Posterior vena cava (tissue), 2 donors: ENCODE measurements at regions not wholly inside any gene's neighbourhood (a gene's known extent, or its start where the extent isn't known, plus 50 kb on each side); places are given as distances from the start of the nearest gene placed in this dataset.
"Not testable (repeated sequence)": the region's sequence is repeated elsewhere in the genome, so short reads cannot be mapped to it uniquely, and the experiment has no call there.

Source experiments
- DNase-seq: peaks from one replicate; pipeline ENCODE4 v3.0.0-alpha.2; 2020; ENCODE audit warnings: low spot score
- intact Hi-C, 2 donors: fragments of 100-400 bp; cut with DNase I; formaldehyde crosslinking; loops; one replicate each; pipeline versions ENCODE4 v1.14.1 to v1.14.2; 2022 to 2023
- donor health status: DM: yes; HTN: yes; CAD: no.
- donor health status: DM: yes; HTN: yes; CAD: no.

GRCh38 chr2:138872116-138872515 lies 91.9 kb upstream of the NXPH2 start:
- intact Hi-C loops, DNase-seq: not testable (repeated sequence)

GRCh38 chr2:138871312-138871711 lies 91.1 kb upstream of the NXPH2 start:
- DNase-seq: no peak
- intact Hi-C loops: no loop called here

GRCh38 chr2:138867341-138867740 lies 87.2 kb upstream of the NXPH2 start:
- intact Hi-C loops: no loop called here
- no peak for DNase-seq

- intact Hi-C loops: no loop called here
- no peak for DNase-seq
Observed at GRCh38 chr2:138866797-138867196, 86.6 kb upstream of the NXPH2 start.

- no peak for DNase-seq
- intact Hi-C loops: no loop called here
Observed at GRCh38 chr2:138853761-138854160, 73.6 kb upstream of the NXPH2 start.

GRCh38 chr2:138853296-138853695 lies 73.1 kb upstream of the NXPH2 start:
- DNase-seq: no peak
- intact Hi-C loops: no loop called here

GRCh38 chr2:138846216-138846821 lies 66.1 kb upstream of the NXPH2 start:
- intact Hi-C loops: no loop called here

GRCh38 chr2:138842341-138842740 lies 62.2 kb upstream of the NXPH2 start:
- intact Hi-C loops: no loop called here
- no peak for DNase-seq

More at GRCh38 chr2:138846216-138846821, 66.1 kb upstream of the NXPH2 start:
- no peak for DNase-seq

GRCh38 chr2:138841459-138841858 lies 61.3 kb upstream of the NXPH2 start:
- DNase-seq: no peak
- intact Hi-C loops: no loop called here

- no peak for DNase-seq
- intact Hi-C loops: no loop called here
Observed at GRCh38 chr2:138838851-138839620, 58.8 kb upstream of the NXPH2 start.

GRCh38 chr2:138831691-138832090 lies 51.5 kb upstream of the NXPH2 start:
- DNase-seq: no peak
- intact Hi-C loops: no loop called here

GRCh38 chr2:138831154-138831553 lies 51.0 kb upstream of the NXPH2 start:
- no peak for DNase-seq
- intact Hi-C loops: no loop called here

GRCh38 chr2:138830547-138830946 lies 50.4 kb upstream of the NXPH2 start:
- no peak for DNase-seq
- intact Hi-C loops: no loop called here
